OCI-LY7 (cell line): ENCODE measurements at regions not wholly inside any gene's neighbourhood (a gene's known extent, or its start where the extent isn't known, plus 50 kb on each side); places are given as distances from the start of the nearest gene placed in this dataset.

ENCODE experiments used
- BruUV-seq: library from RNA; stranded (reverse); fragments of 400-500 nt; replicated peaks from 2 replicates; lab custom pipeline; 2021; lab: Mats Ljungman, UMichigan
- CTCF ChIA-PET: fragments of 300-600 bp; sonication (Branson Sonifier 250); formaldehyde crosslinking; loops from one replicate; lab custom pipeline; 2022; ENCODE audit warnings: antibody characterized with exemption; ENCODE audit not compliant: unreplicated experiment; lab: Charles Lee
- POLR2A ChIA-PET: fragments of 300-600 bp; sonication (Branson Sonifier 250); formaldehyde crosslinking; loops from one replicate; lab custom pipeline; 2022; ENCODE audit warnings: antibody characterized with exemption; lab: Charles Lee
- DNase-seq: peaks from one replicate; pipeline ENCODE4 v3.0.0-alpha.2; 2015; ENCODE audit warnings: low spot score
- H2AFZ ChIP-seq: fragments of 200-600 bp; sonication (generic), shearing (Covaris generic); 2 replicates; pipeline ENCODE4 v1.6.1; 2014; ENCODE audit warnings: mild to moderate bottlenecking, antibody characterized with exemption, low read length, moderate library complexity
- H3K27ac ChIP-seq: fragments of 200-600 bp; sonication (generic); 2 replicates; pipeline ENCODE4 v1.5.1; 2014; ENCODE audit warnings: mixed run types, low read depth, mild to moderate bottlenecking, moderate library complexity, low read length, inconsistent platforms; ENCODE audit not compliant: poor library complexity, severe bottlenecking
- H3K36me3 ChIP-seq: fragments of 200-600 bp; sonication (generic); 2 replicates; pipeline ENCODE4 v1.6.1; 2014; ENCODE audit warnings: mild to moderate bottlenecking, antibody characterized with exemption, low read length, moderate library complexity, mixed read lengths; ENCODE audit not compliant: insufficient read depth
- H3K4me1 ChIP-seq: fragments of 200-600 bp; sonication (generic); 2 replicates; pipeline ENCODE4 v1.5.1; 2014; ENCODE audit warnings: mild to moderate bottlenecking, low read length; ENCODE audit not compliant: insufficient read depth, poor library complexity, severe bottlenecking
- H3K4me2 ChIP-seq: fragments of 200-600 bp; sonication (generic); 2 replicates; pipeline ENCODE4 v1.6.1; 2014; ENCODE audit warnings: mild to moderate bottlenecking, low read length
- H3K4me3 ChIP-seq: fragments of 200-600 bp; sonication (generic); 2 replicates; pipeline ENCODE4 v1.5.1; 2014; ENCODE audit warnings: mild to moderate bottlenecking, low read depth, low read length; ENCODE audit not compliant: poor library complexity, severe bottlenecking
- H3K79me2 ChIP-seq: fragments of 200-600 bp; sonication (generic); 2 replicates; pipeline ENCODE4 v1.6.1; 2016; ENCODE audit warnings: low read depth, mild to moderate bottlenecking, low read length, moderate library complexity, mixed read lengths; ENCODE audit not compliant: insufficient read depth
- H3K9me2 ChIP-seq: fragments of 200-600 bp; sonication (generic); 2 replicates; pipeline ENCODE4 v1.6.1; 2016; ENCODE audit warnings: mild to moderate bottlenecking, low read length, mixed read lengths; ENCODE audit not compliant: insufficient read depth
- H3K9me3 ChIP-seq: fragments of 200-600 bp; sonication (generic); 2 replicates; pipeline ENCODE4 v1.6.1; 2014; ENCODE audit warnings: mild to moderate bottlenecking, mixed run types, low read length, mixed read lengths
- H4K20me1 ChIP-seq: fragments of 200-600 bp; sonication (generic); 2 replicates; pipeline ENCODE4 v1.6.1; 2014; ENCODE audit warnings: mild to moderate bottlenecking, antibody characterized with exemption, low read length, moderate library complexity, mixed read lengths; ENCODE audit not compliant: insufficient read depth
- EZH2phosphoT487 ChIP-seq: fragments of 200-600 bp; sonication (generic); IDR thresholded peaks from 2 replicates; pipeline ENCODE4 v1.6.1; 2018; ENCODE audit warnings: low read depth, borderline replicate concordance, mild to moderate bottlenecking, mixed run types, antibody characterized with exemption, low read length, moderate library complexity, mixed read lengths
- intact Hi-C: fragments of 100-400 bp; cut with micrococcal nuclease; formaldehyde crosslinking; loops from one replicate; pipeline ENCODE4 v1.10.0; 2022; ENCODE audit not compliant: unreplicated experiment
- TF ChIP-seq, protein P1 (sequence below): fragments of 200-600 bp; sonication (generic); conservative IDR thresholded peaks from 2 replicates; pipeline ENCODE4 v1.5.1; 2014; ENCODE audit warnings: mild to moderate bottlenecking, antibody characterized with exemption, low read length, moderate library complexity, mixed read lengths

DNA sequence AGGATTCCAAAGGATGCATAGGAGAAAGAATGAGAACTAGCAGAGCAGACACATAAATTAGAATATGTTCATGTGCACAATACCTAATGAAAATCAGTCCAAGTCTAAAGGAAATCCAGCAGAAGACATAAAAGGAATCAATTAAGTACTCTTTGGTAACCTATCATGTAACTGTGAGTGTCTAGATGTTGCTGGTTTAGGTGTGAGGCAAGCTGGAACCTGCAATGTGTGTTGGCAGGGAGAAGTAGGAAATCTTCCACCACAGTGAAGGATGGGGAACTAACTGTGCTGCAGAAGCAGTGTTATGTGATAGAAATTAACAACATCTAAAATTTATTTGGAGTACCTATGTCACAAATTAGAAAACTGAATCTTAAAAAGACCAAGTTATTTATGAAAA is 330.8 kb upstream of the DKK2 start:
- Histone ChIP-seq H3K79me2 (no peaks in the 10 kb centered on the region), H2AFZ (no peak overlapping the region)
- POLR2A ChIA-PET, result interaction anchor here (1.2 kb wide), 1 partner anchor 26 kb away, joined by 3 read pairs; no protein-coding TSS in a partner anchor

DNA sequence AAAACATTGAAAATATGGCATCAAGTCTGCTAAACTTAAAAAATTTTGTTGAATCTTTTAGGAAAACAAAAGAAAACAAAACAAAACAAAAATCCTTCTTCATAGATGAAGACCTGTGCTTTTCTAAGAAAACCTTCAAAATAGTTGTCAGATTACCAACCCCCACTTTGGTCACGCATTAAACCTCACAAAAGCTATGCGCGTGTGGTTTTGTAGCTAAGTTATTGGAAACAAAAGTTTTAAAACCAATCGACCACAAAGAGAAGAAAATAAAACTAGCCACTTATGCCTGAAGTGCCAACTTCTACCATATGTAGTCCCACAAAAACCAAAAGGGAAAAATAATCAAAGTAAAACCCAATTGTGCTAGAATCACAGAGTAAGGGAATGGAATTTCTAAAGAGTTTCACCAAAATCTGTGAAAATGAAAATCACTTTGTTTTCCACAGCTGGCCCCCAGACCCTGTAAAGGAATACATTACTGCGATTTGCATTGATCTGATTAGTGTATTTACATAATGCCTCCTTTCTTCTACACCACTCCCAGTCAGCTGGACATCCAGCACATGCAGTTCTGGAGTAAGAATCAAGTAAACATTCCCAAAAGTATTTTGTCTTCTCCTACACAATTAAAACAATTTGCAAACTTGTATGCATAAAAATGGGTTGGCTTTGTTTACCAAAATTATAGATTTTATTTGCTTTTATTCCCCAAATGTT is 330.1 kb upstream of the DKK2 start:
- no peaks in the 10 kb centered on the region for H3K9me3 ChIP-seq
- POLR2A ChIA-PET, result interaction anchor here (0.6 kb wide), 1 partner anchor 1694 kb away, joined by 3 read pairs; no protein-coding TSS in a partner anchor
- no peak overlapping the region for H2AFZ ChIP-seq

More for the DNA sequence above, 330.8 kb upstream of the DKK2 start:
- no peaks in the 10 kb centered on the region for H4K20me1 ChIP-seq
- no peak overlapping the region for H3K4me2 ChIP-seq
- no TSS peak for BruUV-seq
- H3K9me3 ChIP-seq, result no peaks in the 10 kb centered on the region
- intact Hi-C loops, result no loop called here
- no peak for TF ChIP-seq EZH2phosphoT487
- TF ChIP-seq, protein P1, sequence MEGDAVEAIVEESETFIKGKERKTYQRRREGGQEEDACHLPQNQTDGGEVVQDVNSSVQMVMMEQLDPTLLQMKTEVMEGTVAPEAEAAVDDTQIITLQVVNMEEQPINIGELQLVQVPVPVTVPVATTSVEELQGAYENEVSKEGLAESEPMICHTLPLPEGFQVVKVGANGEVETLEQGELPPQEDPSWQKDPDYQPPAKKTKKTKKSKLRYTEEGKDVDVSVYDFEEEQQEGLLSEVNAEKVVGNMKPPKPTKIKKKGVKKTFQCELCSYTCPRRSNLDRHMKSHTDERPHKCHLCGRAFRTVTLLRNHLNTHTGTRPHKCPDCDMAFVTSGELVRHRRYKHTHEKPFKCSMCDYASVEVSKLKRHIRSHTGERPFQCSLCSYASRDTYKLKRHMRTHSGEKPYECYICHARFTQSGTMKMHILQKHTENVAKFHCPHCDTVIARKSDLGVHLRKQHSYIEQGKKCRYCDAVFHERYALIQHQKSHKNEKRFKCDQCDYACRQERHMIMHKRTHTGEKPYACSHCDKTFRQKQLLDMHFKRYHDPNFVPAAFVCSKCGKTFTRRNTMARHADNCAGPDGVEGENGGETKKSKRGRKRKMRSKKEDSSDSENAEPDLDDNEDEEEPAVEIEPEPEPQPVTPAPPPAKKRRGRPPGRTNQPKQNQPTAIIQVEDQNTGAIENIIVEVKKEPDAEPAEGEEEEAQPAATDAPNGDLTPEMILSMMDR, result no peak
- H3K36me3 ChIP-seq, result no peaks in the 10 kb centered on the region
- H3K27ac ChIP-seq, result no peak overlapping the region
- H3K9me2 ChIP-seq, result no peaks in the 10 kb centered on the region
- H3K4me3 ChIP-seq, result no peak overlapping the region
- no peak for DNase-seq
- H3K4me1 ChIP-seq, result no peaks in the 10 kb centered on the region
- CTCF ChIA-PET, result no interaction called here

More for the DNA sequence above, 330.1 kb upstream of the DKK2 start:
- H3K9me2 ChIP-seq, result no peaks in the 10 kb centered on the region
- intact Hi-C loops, result no loop called here
- no peak overlapping the region for H3K4me2 ChIP-seq
- no peaks in the 10 kb centered on the region for H4K20me1 ChIP-seq
- no peaks in the 10 kb centered on the region for H3K36me3 ChIP-seq
- H3K4me1 ChIP-seq, result no peaks in the 10 kb centered on the region
- DNase-seq, result no peak
- CTCF ChIA-PET, result no interaction called here
- no peak for TF ChIP-seq EZH2phosphoT487
- TF ChIP-seq, protein P1, result no peak
- no TSS peak for BruUV-seq
- H3K4me3 ChIP-seq, result no peak overlapping the region
- no peak overlapping the region for H3K27ac ChIP-seq
- H3K79me2 ChIP-seq, result no peaks in the 10 kb centered on the region
